ENCODE measurements at regions not wholly inside any gene's neighbourhood (a gene's known extent, or its start where the extent isn't known, plus 50 kb on each side); places are given as distances from the start of the nearest gene placed in this dataset.

DNA sequence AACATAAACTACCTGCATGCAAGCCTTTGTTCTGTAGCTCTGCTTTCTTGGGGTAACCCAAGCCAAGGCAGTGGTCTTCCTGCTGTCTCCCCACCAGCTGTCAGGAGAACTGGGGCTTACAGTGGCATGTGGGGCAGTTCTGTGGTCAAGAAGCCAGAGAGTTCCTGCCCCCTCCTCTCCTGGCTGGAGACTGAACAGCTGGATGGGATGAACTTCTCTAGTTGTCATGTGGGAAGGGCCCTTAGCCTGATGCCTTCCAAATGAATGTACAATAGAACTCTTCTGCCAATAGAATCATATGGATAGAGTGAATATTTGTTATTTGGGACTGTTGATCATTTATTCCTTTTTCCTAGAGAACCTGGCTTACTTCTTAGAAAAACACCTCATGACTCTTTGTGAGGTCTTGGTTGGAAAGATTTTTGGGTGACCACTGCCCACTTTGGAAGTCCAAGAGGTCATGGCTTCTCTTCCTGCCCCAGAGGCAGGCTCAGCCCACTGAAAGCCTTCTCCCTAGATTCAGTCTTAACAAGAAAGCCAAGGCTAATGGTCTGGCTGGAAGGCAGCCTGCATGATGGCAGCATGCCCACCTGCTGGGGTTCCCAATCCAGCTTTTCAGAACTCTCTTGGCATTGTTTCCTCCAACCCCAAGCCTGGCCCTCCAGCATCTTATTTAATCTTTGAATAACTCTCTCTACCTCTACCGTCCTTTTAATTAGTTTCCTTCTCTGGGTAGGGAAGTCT lies 462.9 kb upstream of the PROK2 start:
- TF ChIP-seq ZFX (IDR thresholded peaks at IDR 0.05; ENCODE audit: borderline replicate concordance), result no peak
- TF ChIP-seq, protein P1, sequence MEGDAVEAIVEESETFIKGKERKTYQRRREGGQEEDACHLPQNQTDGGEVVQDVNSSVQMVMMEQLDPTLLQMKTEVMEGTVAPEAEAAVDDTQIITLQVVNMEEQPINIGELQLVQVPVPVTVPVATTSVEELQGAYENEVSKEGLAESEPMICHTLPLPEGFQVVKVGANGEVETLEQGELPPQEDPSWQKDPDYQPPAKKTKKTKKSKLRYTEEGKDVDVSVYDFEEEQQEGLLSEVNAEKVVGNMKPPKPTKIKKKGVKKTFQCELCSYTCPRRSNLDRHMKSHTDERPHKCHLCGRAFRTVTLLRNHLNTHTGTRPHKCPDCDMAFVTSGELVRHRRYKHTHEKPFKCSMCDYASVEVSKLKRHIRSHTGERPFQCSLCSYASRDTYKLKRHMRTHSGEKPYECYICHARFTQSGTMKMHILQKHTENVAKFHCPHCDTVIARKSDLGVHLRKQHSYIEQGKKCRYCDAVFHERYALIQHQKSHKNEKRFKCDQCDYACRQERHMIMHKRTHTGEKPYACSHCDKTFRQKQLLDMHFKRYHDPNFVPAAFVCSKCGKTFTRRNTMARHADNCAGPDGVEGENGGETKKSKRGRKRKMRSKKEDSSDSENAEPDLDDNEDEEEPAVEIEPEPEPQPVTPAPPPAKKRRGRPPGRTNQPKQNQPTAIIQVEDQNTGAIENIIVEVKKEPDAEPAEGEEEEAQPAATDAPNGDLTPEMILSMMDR (IDR thresholded peaks at IDR 0.05), result no peak
- H3K27ac ChIP-seq, result no peak overlapping the region

DNA sequence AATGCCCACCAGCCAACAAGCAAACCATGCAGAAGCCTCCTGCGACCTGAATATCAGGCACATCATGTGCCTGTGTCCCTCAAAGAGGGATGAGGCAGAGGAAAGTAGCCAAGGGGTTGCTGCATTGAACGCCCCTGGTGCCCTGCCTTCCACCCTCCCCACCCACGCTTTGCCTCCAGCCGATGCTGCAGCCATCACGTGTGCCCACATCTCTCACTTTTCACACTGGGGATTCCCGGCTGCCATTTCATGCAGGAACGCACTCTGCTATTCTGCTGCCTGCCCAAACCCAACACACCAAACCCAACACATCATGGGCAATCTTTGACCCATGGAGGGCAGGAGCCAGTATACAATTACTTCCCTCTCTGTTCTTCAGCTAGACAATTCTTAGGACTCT lies 462.2 kb upstream of the PROK2 start:
- TF ChIP-seq, protein P1 (IDR thresholded peaks at IDR 0.05), result no peak
- TF ChIP-seq ZFX (IDR thresholded peaks at IDR 0.05; ENCODE audit: borderline replicate concordance), result no peak

DNA sequence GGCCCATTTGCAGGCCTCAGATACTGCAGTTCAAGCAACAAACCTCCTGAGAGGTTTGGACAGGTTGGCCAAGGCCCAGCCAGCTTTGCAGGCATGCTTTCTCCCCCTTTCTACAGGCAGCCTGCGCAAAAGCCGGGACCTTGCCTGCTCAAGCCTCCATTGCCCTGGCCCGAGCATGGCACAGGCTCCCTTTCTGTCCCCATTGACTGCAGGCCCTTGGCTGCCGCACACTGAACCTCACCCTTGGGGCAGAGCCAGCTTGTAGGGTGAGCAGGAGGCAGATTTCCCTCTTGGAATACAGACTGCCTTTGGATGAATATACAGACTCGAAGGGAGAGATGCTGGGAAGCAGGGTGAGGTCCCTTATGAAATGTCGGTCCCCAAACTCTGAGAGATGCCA lies 461.7 kb upstream of the PROK2 start:
- no peak for TF ChIP-seq ZFX (IDR thresholded peaks at IDR 0.05; ENCODE audit: borderline replicate concordance)
- TF ChIP-seq, protein P1 (IDR thresholded peaks at IDR 0.05), result no peak
- H3K27ac ChIP-seq, result no peak overlapping the region

More for the DNA sequence above, 462.2 kb upstream of the PROK2 start:
- H3K27ac ChIP-seq, result no peak overlapping the region

DNA sequence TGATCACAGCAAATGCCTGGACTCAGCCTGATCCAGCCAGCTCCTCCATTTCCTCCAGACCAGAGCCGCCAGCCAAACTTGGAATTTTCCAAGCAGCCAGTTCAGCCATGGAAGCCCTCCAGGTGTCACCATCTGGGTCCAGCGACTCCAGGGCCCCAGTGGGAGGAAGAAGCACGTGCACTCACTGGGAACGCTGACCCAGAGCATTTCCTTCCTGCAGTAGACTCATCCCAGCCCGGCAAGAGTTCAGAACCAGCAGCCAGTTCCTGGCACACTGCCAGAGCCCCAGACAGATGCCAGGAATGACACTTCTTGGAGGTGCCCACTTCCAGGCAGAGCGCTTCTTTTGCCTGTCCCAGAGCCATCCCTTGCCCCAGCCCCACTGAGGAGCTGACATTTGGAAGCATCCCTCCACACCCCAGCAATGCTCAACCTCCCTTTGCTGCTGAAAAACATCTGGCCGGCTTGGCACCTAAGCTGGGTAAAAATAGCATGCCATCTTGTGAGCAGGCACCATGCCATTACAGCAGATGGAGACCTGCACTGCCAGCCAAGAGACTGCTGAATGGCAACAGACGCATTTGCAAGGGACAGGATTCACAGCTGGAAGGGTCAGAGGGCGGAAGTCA lies 460.3 kb upstream of the PROK2 start:
- no peak overlapping the region for H3K27ac ChIP-seq
- no peak for TF ChIP-seq ZFX (IDR thresholded peaks at IDR 0.05; ENCODE audit: borderline replicate concordance)
- TF ChIP-seq, protein P1 (IDR thresholded peaks at IDR 0.05), result no peak

DNA sequence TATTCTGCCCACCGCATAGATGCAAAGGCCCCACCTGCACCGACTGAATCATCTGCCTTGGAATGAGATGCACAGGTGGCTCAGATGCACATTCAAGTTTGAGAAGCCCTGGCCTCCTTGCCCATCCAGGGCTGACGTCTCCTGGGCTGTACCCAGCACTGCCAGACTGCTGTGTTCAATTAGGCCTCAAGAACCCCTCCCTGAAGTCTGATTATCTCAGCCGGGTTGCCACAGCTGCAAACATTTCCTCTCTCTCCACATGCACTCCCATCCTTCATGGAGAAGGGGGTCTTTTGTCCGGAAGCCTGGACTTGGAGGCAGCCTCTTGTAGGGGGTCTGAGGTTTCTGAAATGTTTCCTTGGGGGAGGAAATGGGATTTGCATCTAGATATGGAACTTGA lies 459.4 kb upstream of the PROK2 start:
- TF ChIP-seq ZFX (IDR thresholded peaks at IDR 0.05; ENCODE audit: borderline replicate concordance), result no peak
- TF ChIP-seq, protein P1 (IDR thresholded peaks at IDR 0.05), result no peak
- no peak overlapping the region for H3K27ac ChIP-seq

DNA sequence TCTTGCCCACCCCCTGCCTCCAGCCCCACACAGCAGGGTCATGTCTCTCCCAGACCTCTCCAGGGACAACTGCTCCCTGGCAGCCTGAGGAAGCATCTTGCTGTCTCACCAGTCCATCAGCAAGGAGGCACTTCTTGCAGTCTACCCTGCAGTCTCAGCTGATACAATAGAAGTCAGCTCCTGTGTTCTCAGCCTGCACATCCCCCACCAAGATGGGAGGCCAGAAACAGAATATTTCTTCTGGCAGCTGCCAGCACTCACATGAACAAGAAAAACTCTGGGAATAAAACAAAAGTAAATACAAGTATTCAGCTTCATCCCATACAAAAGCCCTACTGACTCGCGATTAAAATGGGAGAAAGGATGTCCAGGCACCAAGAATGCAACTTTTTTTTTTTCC lies 457.4 kb upstream of the PROK2 start:
- TF ChIP-seq, protein P1 (IDR thresholded peaks at IDR 0.05), result no peak
- TF ChIP-seq ZFX (IDR thresholded peaks at IDR 0.05; ENCODE audit: borderline replicate concordance), result no peak

DNA sequence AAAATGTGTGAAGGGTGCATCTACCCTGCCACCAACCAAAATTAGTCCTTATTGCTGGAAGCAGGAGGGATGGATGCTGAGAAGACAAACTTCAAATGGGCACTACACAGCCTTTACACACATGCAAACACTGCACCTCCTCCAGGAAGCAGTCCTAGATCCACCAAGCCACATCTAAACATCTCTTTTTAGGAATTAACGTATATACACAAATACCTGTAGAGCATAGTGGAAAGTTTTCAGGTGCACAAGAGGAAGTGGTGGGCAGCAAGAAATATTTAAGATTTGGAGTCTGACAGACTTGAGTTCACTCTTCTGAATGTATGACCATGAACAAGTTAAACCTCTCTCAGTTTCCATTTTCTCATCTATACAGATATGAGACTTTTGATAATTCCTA lies 456.6 kb upstream of the PROK2 start:
- H3K27ac ChIP-seq, result no peak overlapping the region
- TF ChIP-seq, protein P1 (IDR thresholded peaks at IDR 0.05), result no peak
- TF ChIP-seq ZFX (IDR thresholded peaks at IDR 0.05; ENCODE audit: borderline replicate concordance), result no peak

More for the DNA sequence above, 457.4 kb upstream of the PROK2 start:
- H3K27ac ChIP-seq, result no peak overlapping the region
